NCI-H524 treated with DMSO at 0.1 percent for 48 hours (cell line): ENCODE measurements at regions not wholly inside any gene's neighbourhood (a gene's known extent, or its start where the extent isn't known, plus 50 kb on each side); places are given as distances from the start of the nearest gene placed in this dataset.

Experiments used
- DNase-seq: peaks from one replicate; lab custom pipeline; 2025; lab: John Stamatoyannopoulos, UW

- no peak for DNase-seq
Measured at GRCh38 chr6:40074306-40075055, 140.2 kb upstream of the MOCS1 start.

GRCh38 chr6:40066372-40066771 is 132.1 kb upstream of the MOCS1 start:
- DNase-seq: no peak

- no peak for DNase-seq
Measured at GRCh38 chr6:40056865-40057264, 122.6 kb upstream of the MOCS1 start.

GRCh38 chr6:40054602-40055001 is 120.3 kb upstream of the MOCS1 start:
- DNase-seq: no peak

- no peak for DNase-seq
Measured at GRCh38 chr6:40054186-40054585, 119.9 kb upstream of the MOCS1 start.

GRCh38 chr6:40049128-40049527 is 114.9 kb upstream of the MOCS1 start:
- DNase-seq: no peak

GRCh38 chr6:40044196-40044595 is 109.9 kb upstream of the MOCS1 start:
- DNase-seq: no peak

GRCh38 chr6:40042232-40042631 is 108.0 kb upstream of the MOCS1 start:
- DNase-seq: no peak

GRCh38 chr6:40039042-40039441 is 104.8 kb upstream of the MOCS1 start:
- no peak for DNase-seq

- DNase-seq: no peak
Measured at GRCh38 chr6:40038626-40039025, 104.4 kb upstream of the MOCS1 start.

- no peak for DNase-seq
Measured at GRCh38 chr6:40037271-40037670, 103.0 kb upstream of the MOCS1 start.

- DNase-seq: no peak
Measured at GRCh38 chr6:40036186-40036585, 101.9 kb upstream of the MOCS1 start.

GRCh38 chr6:40028449-40028848 is 94.2 kb upstream of the MOCS1 start:
- no peak for DNase-seq

- no peak for DNase-seq
Measured at GRCh38 chr6:40022867-40023266, 88.6 kb upstream of the MOCS1 start.

- no peak for DNase-seq
Measured at GRCh38 chr6:40020166-40020565, 85.9 kb upstream of the MOCS1 start.

- no peak for DNase-seq
Measured at GRCh38 chr6:40015530-40015929, 81.3 kb upstream of the MOCS1 start.

- DNase-seq: no peak
Measured at GRCh38 chr6:40011844-40012243, 77.6 kb upstream of the MOCS1 start.

GRCh38 chr6:40000964-40001515 is 66.8 kb upstream of the MOCS1 start:
- DNase-seq: no peak

GRCh38 chr6:39999006-39999867 is 65.0 kb upstream of the MOCS1 start:
- no peak for DNase-seq

GRCh38 chr6:39998126-39998525 is 63.9 kb upstream of the MOCS1 start:
- no peak for DNase-seq

- DNase-seq: no peak
Measured at GRCh38 chr6:39997101-39997635, 62.9 kb upstream of the MOCS1 start.

GRCh38 chr6:39995633-39996032 is 61.4 kb upstream of the MOCS1 start:
- no peak for DNase-seq
